ENCODE measurements at regions not wholly inside any gene's neighbourhood (a gene's known extent, or its start where the extent isn't known, plus 50 kb on each side); places are given as distances from the start of the nearest gene placed in this dataset.

DNA sequence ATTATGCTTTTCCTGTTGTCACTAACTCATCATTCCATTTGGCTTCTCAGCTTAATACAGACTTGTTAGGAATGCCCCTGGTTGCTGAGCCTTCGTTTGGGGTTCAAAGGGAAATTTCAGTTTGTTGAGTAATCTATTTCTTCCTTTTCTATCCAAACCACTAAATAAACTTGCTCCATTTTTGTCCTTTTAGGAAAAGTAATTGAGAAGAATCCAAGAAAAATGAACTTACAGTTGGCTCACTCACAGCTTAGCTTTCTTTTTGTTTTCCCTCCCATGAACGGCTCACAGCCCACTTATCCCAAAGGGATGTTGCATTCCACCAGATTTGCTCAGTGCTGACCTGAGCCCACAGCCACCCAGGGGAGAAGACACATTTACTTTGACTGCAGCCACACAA is 73.9 kb downstream of the SOX11 start:
- Histone ChIP-seq H3K9me2 (replicated peaks; ENCODE audit: low read length) (no peaks in the 10 kb centered on the region), H4K20me1 (ENCODE audit: low read length) (no peaks in the 10 kb centered on the region), H3K27me3 (ENCODE audit: low read length) (no peaks in the 10 kb centered on the region), H3K4me2 (ENCODE audit: low read length) (no peak overlapping the region), H3K4me1 (ENCODE audit: insufficient read depth, low read length) (no peaks in the 10 kb centered on the region), H3K9ac (ENCODE audit: low read length) (no peak overlapping the region), H3K9me3 (ENCODE audit: low read length) (0 out of 2 replicates have a peak, but pooled peaks cover 4% of the 10 kb centered on the region), H3F3A (ENCODE audit: low read length, unreplicated experiment) (no peaks in the 10 kb centered on the region), H3K79me2 (ENCODE audit: low read length) (no peaks in the 10 kb centered on the region), H3K36me3 (ENCODE audit: low read depth, low read length) (no peaks in the 10 kb centered on the region), H3K4me3 (ENCODE audit: low read length) (no peak overlapping the region), H3K27ac (ENCODE audit: low read length) (no peak overlapping the region), H2AFZ (ENCODE audit: low read length) (no peak overlapping the region)
- TF ChIP-seq EZH2phosphoT487 (IDR thresholded peaks at IDR 0.05; ENCODE audit: borderline replicate concordance, low read length) = no peak
- TF ChIP-seq, protein P1, sequence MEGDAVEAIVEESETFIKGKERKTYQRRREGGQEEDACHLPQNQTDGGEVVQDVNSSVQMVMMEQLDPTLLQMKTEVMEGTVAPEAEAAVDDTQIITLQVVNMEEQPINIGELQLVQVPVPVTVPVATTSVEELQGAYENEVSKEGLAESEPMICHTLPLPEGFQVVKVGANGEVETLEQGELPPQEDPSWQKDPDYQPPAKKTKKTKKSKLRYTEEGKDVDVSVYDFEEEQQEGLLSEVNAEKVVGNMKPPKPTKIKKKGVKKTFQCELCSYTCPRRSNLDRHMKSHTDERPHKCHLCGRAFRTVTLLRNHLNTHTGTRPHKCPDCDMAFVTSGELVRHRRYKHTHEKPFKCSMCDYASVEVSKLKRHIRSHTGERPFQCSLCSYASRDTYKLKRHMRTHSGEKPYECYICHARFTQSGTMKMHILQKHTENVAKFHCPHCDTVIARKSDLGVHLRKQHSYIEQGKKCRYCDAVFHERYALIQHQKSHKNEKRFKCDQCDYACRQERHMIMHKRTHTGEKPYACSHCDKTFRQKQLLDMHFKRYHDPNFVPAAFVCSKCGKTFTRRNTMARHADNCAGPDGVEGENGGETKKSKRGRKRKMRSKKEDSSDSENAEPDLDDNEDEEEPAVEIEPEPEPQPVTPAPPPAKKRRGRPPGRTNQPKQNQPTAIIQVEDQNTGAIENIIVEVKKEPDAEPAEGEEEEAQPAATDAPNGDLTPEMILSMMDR (conservative IDR thresholded peaks at IDR 0.05; ENCODE audit: low read depth, low read length) = no peak
- no peak for TF ChIP-seq EZH2 (IDR thresholded peaks at IDR 0.05; ENCODE audit: low read length, unreplicated experiment)
- intact Hi-C loops (cut with micrococcal nuclease) = no loop called here
- CTCF ChIA-PET = no interaction called here
- no TSS peak for BruUV-seq (replicated peaks)
- DNase-seq (no peak), ATAC-seq (no peak)
- POLR2A ChIA-PET (ENCODE audit: unreplicated experiment) = no interaction called here

DNA sequence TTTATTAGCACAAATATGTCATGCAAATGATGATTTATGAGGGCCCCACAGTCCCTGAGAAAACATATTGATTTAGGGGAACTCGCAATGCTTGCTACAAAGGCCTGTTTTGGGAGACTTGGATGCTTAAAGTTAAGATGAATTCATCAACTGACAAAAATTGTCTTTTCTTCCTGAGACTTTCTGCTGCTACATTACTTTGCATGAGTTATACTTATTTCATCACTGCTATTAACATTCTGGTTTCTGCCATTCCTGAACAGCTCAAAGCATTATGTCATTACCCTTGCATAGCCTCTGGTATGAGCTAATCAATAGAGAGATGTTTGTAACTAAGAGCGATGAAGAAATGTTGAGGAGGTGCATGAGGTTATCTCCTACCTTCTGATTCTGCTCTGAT is 74.4 kb downstream of the SOX11 start:
- no peaks in the 10 kb centered on the region for H3K4me1 ChIP-seq (ENCODE audit: insufficient read depth, low read length)
- POLR2A ChIA-PET (ENCODE audit: unreplicated experiment) = no interaction called here
- H3K4me2 ChIP-seq (ENCODE audit: low read length) = no peak overlapping the region
- DNase-seq (no peak), ATAC-seq (no peak)
- intact Hi-C loops (cut with micrococcal nuclease) = no loop called here
- H3K4me3 ChIP-seq (ENCODE audit: low read length) = no peak overlapping the region
- no TSS peak for BruUV-seq (replicated peaks)
- H3K9ac ChIP-seq (ENCODE audit: low read length) = no peak overlapping the region
- CTCF ChIA-PET = no interaction called here
- no peaks in the 10 kb centered on the region for H3K79me2 ChIP-seq (ENCODE audit: low read length)
- H3K27me3 ChIP-seq (ENCODE audit: low read length) = no peaks in the 10 kb centered on the region
- no peak overlapping the region for H3K27ac ChIP-seq (ENCODE audit: low read length)
- TF ChIP-seq, protein P1 (conservative IDR thresholded peaks at IDR 0.05; ENCODE audit: low read depth, low read length) = no peak
- no peak for TF ChIP-seq EZH2phosphoT487 (IDR thresholded peaks at IDR 0.05; ENCODE audit: borderline replicate concordance, low read length)
- no peak for TF ChIP-seq EZH2 (IDR thresholded peaks at IDR 0.05; ENCODE audit: low read length, unreplicated experiment)
- no peaks in the 10 kb centered on the region for H3K9me2 ChIP-seq (replicated peaks; ENCODE audit: low read length)
- no peaks in the 10 kb centered on the region for H3F3A ChIP-seq (ENCODE audit: low read length, unreplicated experiment)
- H3K9me3 ChIP-seq (ENCODE audit: low read length) = 0 out of 2 replicates have a peak, but pooled peaks cover 4% of the 10 kb centered on the region
- H3K36me3 ChIP-seq (ENCODE audit: low read depth, low read length) = no peaks in the 10 kb centered on the region
- H4K20me1 ChIP-seq (ENCODE audit: low read length) = no peaks in the 10 kb centered on the region
- H2AFZ ChIP-seq (ENCODE audit: low read length) = no peak overlapping the region

DNA sequence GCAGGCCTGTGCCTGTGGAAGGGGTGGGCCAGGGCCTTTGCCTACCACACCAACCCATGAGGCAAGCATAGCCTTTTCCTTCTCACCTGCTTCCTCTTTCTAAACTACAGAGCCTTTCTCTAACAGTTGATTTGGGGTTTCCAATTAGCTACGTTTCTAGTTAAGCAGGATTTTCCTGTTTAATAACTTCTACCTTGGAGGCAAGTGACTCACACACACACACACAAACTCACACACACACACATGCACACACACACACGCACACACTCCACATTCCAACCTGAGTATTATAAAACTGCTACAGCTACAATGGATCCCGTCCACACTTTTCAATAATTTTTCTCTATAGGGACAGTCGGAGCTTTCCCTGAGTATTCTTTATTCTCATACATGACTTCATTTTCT is 84.9 kb downstream of the SOX11 start:
- no TSS peak for BruUV-seq (replicated peaks)
- POLR2A ChIA-PET (ENCODE audit: unreplicated experiment) = no interaction called here
- no peaks in the 10 kb centered on the region for H3K4me1 ChIP-seq (ENCODE audit: insufficient read depth, low read length)
- H3K79me2 ChIP-seq (ENCODE audit: low read length) = no peaks in the 10 kb centered on the region
- intact Hi-C loops (cut with micrococcal nuclease) = no loop called here
- H3K36me3 ChIP-seq (ENCODE audit: low read depth, low read length) = no peaks in the 10 kb centered on the region
- no peaks in the 10 kb centered on the region for H3K9me2 ChIP-seq (replicated peaks; ENCODE audit: low read length)
- CTCF ChIA-PET = no interaction called here
- ATAC-seq (no peak), DNase-seq (peak; percentile 19)
- H3K27ac ChIP-seq (ENCODE audit: low read length) = no peak overlapping the region
- no peaks in the 10 kb centered on the region for H3F3A ChIP-seq (ENCODE audit: low read length, unreplicated experiment)
- H3K27me3 ChIP-seq (ENCODE audit: low read length) = no peaks in the 10 kb centered on the region
- H3K9me3 ChIP-seq (ENCODE audit: low read length) = no peaks in the 10 kb centered on the region
- TF ChIP-seq EZH2 (IDR thresholded peaks at IDR 0.05; ENCODE audit: low read length, unreplicated experiment) (no peak), EZH2phosphoT487 (IDR thresholded peaks at IDR 0.05; ENCODE audit: borderline replicate concordance, low read length) (no peak)
- TF ChIP-seq, protein P1 (conservative IDR thresholded peaks at IDR 0.05; ENCODE audit: low read depth, low read length) = no peak
- no peak overlapping the region for H3K9ac ChIP-seq (ENCODE audit: low read length)
- H4K20me1 ChIP-seq (ENCODE audit: low read length) = no peaks in the 10 kb centered on the region
- no peak overlapping the region for H3K4me3 ChIP-seq (ENCODE audit: low read length)
- no peak overlapping the region for H2AFZ ChIP-seq (ENCODE audit: low read length)
- H3K4me2 ChIP-seq (ENCODE audit: low read length) = no peak overlapping the region
